Smooth muscle cell (in vitro differentiated cells): ENCODE measurements at regions not wholly inside any gene's neighbourhood (a gene's known extent, or its start where the extent isn't known, plus 50 kb on each side); places are given as distances from the start of the nearest gene placed in this dataset.

Experiments used
- DNase-seq: peaks from one replicate; lab custom pipeline; 2025; ENCODE audit not compliant: unreplicated experiment; lab: John Stamatoyannopoulos, UW
- H2AFZ ChIP-seq: fragments of 200-600 bp; sonication (generic); 2 replicates; pipeline ENCODE4 v1.6.0; 2016; ENCODE audit warnings: antibody characterized with exemption, low read depth, mild to moderate bottlenecking
- H3F3A ChIP-seq: fragments of 200-600 bp; sonication (generic); 2 replicates; pipeline ENCODE4 v1.6.0; 2017; ENCODE audit warnings: antibody characterized with exemption, low read depth
- H3K27ac ChIP-seq: fragments of 200-600 bp; sonication (generic); 2 replicates; pipeline ENCODE4 v1.5.1; 2016; ENCODE audit warnings: low read depth, mild to moderate bottlenecking
- H3K27me3 ChIP-seq: fragments of 200-600 bp; sonication (generic); 2 replicates; pipeline ENCODE4 v1.6.1; 2016; ENCODE audit warnings: low read depth, mild to moderate bottlenecking
- H3K36me3 ChIP-seq: fragments of 200-600 bp; sonication (generic); 2 replicates; pipeline ENCODE4 v1.5.1; 2016; ENCODE audit warnings: low read depth
- H3K4me1 ChIP-seq: fragments of 200-600 bp; sonication (generic); 2 replicates; pipeline ENCODE4 v1.5.1; 2016; ENCODE audit warnings: low read depth
- H3K4me2 ChIP-seq: fragments of 200-600 bp; sonication (generic); 2 replicates; pipeline ENCODE4 v1.6.0; 2016; ENCODE audit warnings: mild to moderate bottlenecking
- H3K4me3 ChIP-seq: fragments of 200-600 bp; sonication (generic); 2 replicates; pipeline ENCODE4 v1.5.1; 2016; ENCODE audit warnings: mild to moderate bottlenecking
- H3K79me2 ChIP-seq: fragments of 200-600 bp; sonication (generic); 2 replicates; pipeline ENCODE4 v1.6.0; 2016; ENCODE audit warnings: low read depth, mild to moderate bottlenecking
- H3K9ac ChIP-seq: fragments of 200-600 bp; sonication (generic); 2 replicates; pipeline ENCODE4 v1.6.0; 2016; ENCODE audit warnings: low read depth
- H3K9me3 ChIP-seq: fragments of 200-600 bp; sonication (generic); replicated peaks from 2 replicates; pipeline ENCODE4 v1.5.1; 2016; ENCODE audit warnings: low read depth
- H4K20me1 ChIP-seq: fragments of 200-600 bp; sonication (generic); 2 replicates; pipeline ENCODE4 v1.6.0; 2016; ENCODE audit warnings: low read depth
- WGBS: methylation state at CpG from one replicate; pipeline ENCODE4 v1.1.7; 2016; ENCODE audit warnings: low lambda C conversion rate; 5-methylcytosine and 5-hydroxymethylcytosine counted together
- TF ChIP-seq, protein P1 (sequence below): fragments of 200-600 bp; sonication (generic); IDR thresholded peaks from 2 replicates; pipeline ENCODE4 v1.5.1; 2017; ENCODE audit warnings: borderline replicate concordance, mild to moderate bottlenecking, antibody characterized with exemption; ENCODE audit not compliant: insufficient read depth, poor library complexity, severe bottlenecking

DNA sequence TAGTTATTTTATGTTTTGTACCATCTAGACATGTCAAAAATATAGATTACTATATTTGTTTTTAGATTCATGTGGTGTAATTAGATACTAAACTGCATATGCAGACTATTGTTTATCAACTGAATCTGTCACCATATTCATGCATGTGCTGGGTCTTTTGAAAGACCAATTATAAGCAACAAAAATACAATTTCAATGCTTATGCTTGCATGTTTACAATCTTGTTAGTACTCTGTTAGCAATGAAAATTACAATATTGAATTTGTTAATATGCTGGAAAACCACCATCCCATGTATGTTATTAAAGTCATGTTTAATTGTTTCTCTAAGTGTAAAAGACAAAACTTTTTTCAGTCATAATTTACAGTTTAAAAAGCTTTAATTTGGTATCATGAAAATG, 140.9 kb downstream of the HGF start:
- Histone ChIP-seq H3K9ac (no peak overlapping the region), H4K20me1 (no peaks in the 10 kb centered on the region), H2AFZ (no peak overlapping the region), H3K27ac (no peak overlapping the region), H3K27me3 (no peaks in the 10 kb centered on the region), H3K36me3 (no peaks in the 10 kb centered on the region), H3K4me2 (no peak overlapping the region), H3F3A (peaks cover 3% of the 10 kb centered on the region), H3K4me1 (peaks cover 5% of the 10 kb centered on the region), H3K9me3 (no peaks in the 10 kb centered on the region), H3K79me2 (no peaks in the 10 kb centered on the region), H3K4me3 (no peak overlapping the region)
- no peak for DNase-seq
- TF ChIP-seq, protein P1, sequence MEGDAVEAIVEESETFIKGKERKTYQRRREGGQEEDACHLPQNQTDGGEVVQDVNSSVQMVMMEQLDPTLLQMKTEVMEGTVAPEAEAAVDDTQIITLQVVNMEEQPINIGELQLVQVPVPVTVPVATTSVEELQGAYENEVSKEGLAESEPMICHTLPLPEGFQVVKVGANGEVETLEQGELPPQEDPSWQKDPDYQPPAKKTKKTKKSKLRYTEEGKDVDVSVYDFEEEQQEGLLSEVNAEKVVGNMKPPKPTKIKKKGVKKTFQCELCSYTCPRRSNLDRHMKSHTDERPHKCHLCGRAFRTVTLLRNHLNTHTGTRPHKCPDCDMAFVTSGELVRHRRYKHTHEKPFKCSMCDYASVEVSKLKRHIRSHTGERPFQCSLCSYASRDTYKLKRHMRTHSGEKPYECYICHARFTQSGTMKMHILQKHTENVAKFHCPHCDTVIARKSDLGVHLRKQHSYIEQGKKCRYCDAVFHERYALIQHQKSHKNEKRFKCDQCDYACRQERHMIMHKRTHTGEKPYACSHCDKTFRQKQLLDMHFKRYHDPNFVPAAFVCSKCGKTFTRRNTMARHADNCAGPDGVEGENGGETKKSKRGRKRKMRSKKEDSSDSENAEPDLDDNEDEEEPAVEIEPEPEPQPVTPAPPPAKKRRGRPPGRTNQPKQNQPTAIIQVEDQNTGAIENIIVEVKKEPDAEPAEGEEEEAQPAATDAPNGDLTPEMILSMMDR, result no peak

DNA sequence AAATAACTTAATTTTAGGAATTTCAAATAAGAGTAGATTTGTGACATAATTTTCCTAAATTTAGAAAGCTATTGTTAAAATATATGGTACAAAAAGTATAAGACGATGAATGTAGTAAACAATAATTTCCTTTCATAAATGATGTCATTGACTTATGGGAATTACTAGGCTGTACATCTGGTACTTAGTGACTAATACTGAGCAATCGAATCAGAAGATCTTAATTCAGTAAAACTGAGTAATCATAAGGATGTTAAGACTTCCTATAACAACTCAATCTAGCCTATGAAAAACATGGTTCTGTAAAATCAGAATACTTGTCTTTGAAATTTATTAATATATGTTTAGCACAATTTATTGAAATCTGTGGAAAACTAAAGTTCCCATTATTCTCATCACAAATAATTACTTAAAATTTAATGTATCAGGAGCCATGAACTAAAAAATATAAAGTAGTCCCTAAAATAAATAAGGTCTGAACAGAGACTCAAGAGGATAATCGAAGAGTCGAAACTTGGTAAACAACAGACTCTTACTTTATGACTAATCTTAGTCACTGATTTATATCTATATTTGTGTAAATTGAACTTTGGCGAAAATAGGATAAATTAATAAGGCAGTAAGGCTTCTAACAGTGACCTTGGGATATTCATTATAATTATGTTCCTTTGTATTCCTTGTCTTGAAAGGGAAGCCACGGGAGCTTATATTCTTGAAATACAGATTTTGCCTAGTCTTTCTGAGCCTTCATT, 142.1 kb downstream of the HGF start:
- Histone ChIP-seq H3F3A (peaks cover 3% of the 10 kb centered on the region), H3K9ac (no peak overlapping the region), H3K27ac (peak overlapping the region; percentile 55), H4K20me1 (no peaks in the 10 kb centered on the region), H3K36me3 (no peaks in the 10 kb centered on the region), H3K9me3 (no peaks in the 10 kb centered on the region), H2AFZ (peak overlapping the region; percentile 51), H3K4me1 (peaks cover 5% of the 10 kb centered on the region), H3K79me2 (no peaks in the 10 kb centered on the region), H3K4me2 (peak overlapping the region; percentile 45), H3K27me3 (no peaks in the 10 kb centered on the region), H3K4me3 (no peak overlapping the region)
- no peak for DNase-seq
- 63% methylated on average over 6 of the region's 6 CpGs for WGBS
- TF ChIP-seq, protein P1, result no peak

DNA sequence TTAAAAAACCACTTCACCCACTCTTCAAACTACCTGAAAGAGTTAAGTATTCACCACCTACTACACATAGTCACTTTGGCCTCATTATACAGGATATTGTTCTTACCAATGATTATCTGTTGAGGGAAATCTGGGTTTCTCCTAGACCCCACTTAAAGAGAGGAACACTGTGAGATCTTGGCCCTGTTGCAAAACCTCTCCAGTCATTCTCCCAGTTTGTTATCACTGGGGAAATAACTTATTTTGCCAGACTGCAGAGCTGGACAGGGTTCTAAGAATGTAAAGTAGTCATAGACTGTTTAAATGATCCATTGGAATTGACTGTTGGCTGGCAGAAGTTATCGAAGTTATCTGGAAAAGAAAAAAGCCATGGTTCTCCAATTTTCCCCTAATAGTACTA, 143.8 kb downstream of the HGF start:
- no peak for DNase-seq
- Histone ChIP-seq H4K20me1 (no peaks in the 10 kb centered on the region), H3K9ac (no peak overlapping the region), H3K4me3 (no peak overlapping the region), H3K4me1 (peaks cover 5% of the 10 kb centered on the region), H3K79me2 (no peaks in the 10 kb centered on the region), H3K27ac (peak overlapping the region; percentile 20), H3K27me3 (no peaks in the 10 kb centered on the region), H2AFZ (peak overlapping the region; percentile 34), H3F3A (peaks cover 3% of the 10 kb centered on the region), H3K36me3 (no peaks in the 10 kb centered on the region), H3K9me3 (no peaks in the 10 kb centered on the region), H3K4me2 (no peak overlapping the region)
- TF ChIP-seq, protein P1, result no peak
- 82% methylated on average over 1 of the region's 1 CpG for WGBS
